ENCODE measurements at regions not wholly inside any gene's neighbourhood (a gene's known extent, or its start where the extent isn't known, plus 50 kb on each side); places are given as distances from the start of the nearest gene placed in this dataset.

DNA sequence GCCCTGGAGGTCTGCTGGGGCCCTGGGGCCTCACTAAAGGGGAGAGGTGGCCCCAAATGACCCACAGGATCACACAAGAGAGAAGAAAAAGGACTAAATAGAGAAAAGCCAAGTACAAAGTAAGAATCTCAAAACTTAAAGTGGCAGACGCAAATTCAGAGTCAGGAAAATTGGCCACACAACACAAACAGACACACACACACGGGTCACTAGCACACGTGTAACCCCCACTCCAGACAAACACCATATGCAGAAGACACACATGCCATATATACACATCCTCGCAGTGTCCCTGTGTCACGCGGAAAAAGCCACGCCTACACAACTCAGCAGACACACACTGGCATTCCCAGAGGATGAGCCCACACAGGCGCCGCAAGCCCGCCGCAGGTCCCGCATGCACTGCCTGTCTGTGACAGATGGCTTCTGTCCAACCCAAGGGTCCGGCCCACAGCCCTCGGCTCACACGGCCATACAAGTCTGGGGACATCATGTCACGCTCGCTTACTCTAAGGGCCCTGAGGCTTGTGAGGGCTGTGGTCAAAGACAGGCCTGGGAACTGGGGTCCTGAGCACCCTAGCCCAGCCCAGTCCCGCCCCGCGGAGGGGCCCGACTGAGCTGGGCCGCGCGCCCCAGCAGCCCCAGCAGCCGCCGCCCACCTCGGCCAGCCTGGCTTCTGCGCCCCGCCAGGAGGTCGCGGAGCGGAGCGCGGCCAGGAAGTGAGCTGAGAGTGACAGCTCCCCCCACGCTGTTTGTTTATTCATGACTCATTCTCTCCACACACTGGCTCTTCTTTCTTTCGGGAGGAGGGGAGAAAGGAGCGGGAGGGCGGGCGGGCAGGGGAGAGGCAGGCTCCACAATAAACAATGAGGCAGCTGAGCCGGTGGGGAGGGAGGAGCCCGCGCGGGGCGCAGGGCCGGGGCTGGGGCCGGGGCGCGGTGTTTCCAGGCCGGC lies 95.5 kb upstream of the ZMIZ1 start:
- TF ChIP-seq, protein P1, sequence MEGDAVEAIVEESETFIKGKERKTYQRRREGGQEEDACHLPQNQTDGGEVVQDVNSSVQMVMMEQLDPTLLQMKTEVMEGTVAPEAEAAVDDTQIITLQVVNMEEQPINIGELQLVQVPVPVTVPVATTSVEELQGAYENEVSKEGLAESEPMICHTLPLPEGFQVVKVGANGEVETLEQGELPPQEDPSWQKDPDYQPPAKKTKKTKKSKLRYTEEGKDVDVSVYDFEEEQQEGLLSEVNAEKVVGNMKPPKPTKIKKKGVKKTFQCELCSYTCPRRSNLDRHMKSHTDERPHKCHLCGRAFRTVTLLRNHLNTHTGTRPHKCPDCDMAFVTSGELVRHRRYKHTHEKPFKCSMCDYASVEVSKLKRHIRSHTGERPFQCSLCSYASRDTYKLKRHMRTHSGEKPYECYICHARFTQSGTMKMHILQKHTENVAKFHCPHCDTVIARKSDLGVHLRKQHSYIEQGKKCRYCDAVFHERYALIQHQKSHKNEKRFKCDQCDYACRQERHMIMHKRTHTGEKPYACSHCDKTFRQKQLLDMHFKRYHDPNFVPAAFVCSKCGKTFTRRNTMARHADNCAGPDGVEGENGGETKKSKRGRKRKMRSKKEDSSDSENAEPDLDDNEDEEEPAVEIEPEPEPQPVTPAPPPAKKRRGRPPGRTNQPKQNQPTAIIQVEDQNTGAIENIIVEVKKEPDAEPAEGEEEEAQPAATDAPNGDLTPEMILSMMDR (conservative IDR thresholded peaks at IDR 0.05; ENCODE audit: low read length), result no peak
- TF ChIP-seq EZH2phosphoT487 (IDR thresholded peaks at IDR 0.05; ENCODE audit: borderline replicate concordance, low read depth, low read length), result no peak

Data from OCI-LY7 (cell line).